ENCODE measurements at regions not wholly inside any gene's neighbourhood (a gene's known extent, or its start where the extent isn't known, plus 50 kb on each side); places are given as distances from the start of the nearest gene placed in this dataset.

GRCh38 chr11:42837994-42838393 is 473.8 kb upstream of the API5 start:
- no peak for TF ChIP-seq CTCF (IDR thresholded peaks at IDR 0.05)
- TF ChIP-seq POLR2A (IDR thresholded peaks at IDR 0.05), result no peak
- no peak for DNase-seq
- no peak overlapping the region for H3K4me3 ChIP-seq

GRCh38 chr11:42840176-42840829 is 471.5 kb upstream of the API5 start:
- Histone ChIP-seq H3K27ac (no peak overlapping the region), H3K36me3 (no peaks in the 10 kb centered on the region), H3K4me1 (no peaks in the 10 kb centered on the region), H3K27me3 (no peaks in the 10 kb centered on the region), H3K9me3 (no peaks in the 10 kb centered on the region), H3K4me3 (no peak overlapping the region)
- TF ChIP-seq CTCF (IDR thresholded peaks at IDR 0.05), result no peak
- TF ChIP-seq POLR2A (IDR thresholded peaks at IDR 0.05), result no peak
- no peak for DNase-seq

More at GRCh38 chr11:42837994-42838393, 473.8 kb upstream of the API5 start:
- H3K36me3 ChIP-seq, result no peaks in the 10 kb centered on the region
- no peak overlapping the region for H3K27ac ChIP-seq
- no peaks in the 10 kb centered on the region for H3K9me3 ChIP-seq
- no peaks in the 10 kb centered on the region for H3K27me3 ChIP-seq
- no peaks in the 10 kb centered on the region for H3K4me1 ChIP-seq

- H3K4me1 ChIP-seq, result no peaks in the 10 kb centered on the region
- no peaks in the 10 kb centered on the region for H3K27me3 ChIP-seq
- H3K4me3 ChIP-seq, result no peak overlapping the region
- no peak for TF ChIP-seq POLR2A (IDR thresholded peaks at IDR 0.05)
- no peak for TF ChIP-seq CTCF (IDR thresholded peaks at IDR 0.05)
- no peak overlapping the region for H3K27ac ChIP-seq
- H3K9me3 ChIP-seq, result no peaks in the 10 kb centered on the region
- H3K36me3 ChIP-seq, result no peaks in the 10 kb centered on the region
- DNase-seq, result no peak
Observed at GRCh38 chr11:42840860-42841259, 470.9 kb upstream of the API5 start.

GRCh38 chr11:42841556-42841955 is 470.2 kb upstream of the API5 start:
- no peak for TF ChIP-seq POLR2A (IDR thresholded peaks at IDR 0.05)
- TF ChIP-seq CTCF (IDR thresholded peaks at IDR 0.05), result no peak
- Histone ChIP-seq H3K4me3 (no peak overlapping the region), H3K27ac (no peak overlapping the region), H3K27me3 (no peaks in the 10 kb centered on the region), H3K36me3 (no peaks in the 10 kb centered on the region), H3K4me1 (no peaks in the 10 kb centered on the region), H3K9me3 (no peaks in the 10 kb centered on the region)
- DNase-seq, result no peak

GRCh38 chr11:42849362-42849761 is 462.4 kb upstream of the API5 start:
- Histone ChIP-seq H3K9me3 (no peaks in the 10 kb centered on the region), H3K27ac (no peak overlapping the region), H3K27me3 (no peaks in the 10 kb centered on the region), H3K36me3 (no peaks in the 10 kb centered on the region), H3K4me1 (no peaks in the 10 kb centered on the region), H3K4me3 (no peak overlapping the region)
- TF ChIP-seq CTCF (IDR thresholded peaks at IDR 0.05), result no peak
- no peak for TF ChIP-seq POLR2A (IDR thresholded peaks at IDR 0.05)
- DNase-seq, result no peak

- TF ChIP-seq POLR2A (IDR thresholded peaks at IDR 0.05), result no peak
- no peak for TF ChIP-seq CTCF (IDR thresholded peaks at IDR 0.05)
- no peak overlapping the region for H3K4me3 ChIP-seq
- no peaks in the 10 kb centered on the region for H3K4me1 ChIP-seq
- no peaks in the 10 kb centered on the region for H3K36me3 ChIP-seq
- no peaks in the 10 kb centered on the region for H3K27me3 ChIP-seq
- no peak overlapping the region for H3K27ac ChIP-seq
- no peaks in the 10 kb centered on the region for H3K9me3 ChIP-seq
- DNase-seq, result no peak
Observed at GRCh38 chr11:42857344-42857743, 454.5 kb upstream of the API5 start.

Data from Peyer's patch (tissue), 4 donors.